ENCODE measurements at regions not wholly inside any gene's neighbourhood (a gene's known extent, or its start where the extent isn't known, plus 50 kb on each side); places are given as distances from the start of the nearest gene placed in this dataset.

DNA sequence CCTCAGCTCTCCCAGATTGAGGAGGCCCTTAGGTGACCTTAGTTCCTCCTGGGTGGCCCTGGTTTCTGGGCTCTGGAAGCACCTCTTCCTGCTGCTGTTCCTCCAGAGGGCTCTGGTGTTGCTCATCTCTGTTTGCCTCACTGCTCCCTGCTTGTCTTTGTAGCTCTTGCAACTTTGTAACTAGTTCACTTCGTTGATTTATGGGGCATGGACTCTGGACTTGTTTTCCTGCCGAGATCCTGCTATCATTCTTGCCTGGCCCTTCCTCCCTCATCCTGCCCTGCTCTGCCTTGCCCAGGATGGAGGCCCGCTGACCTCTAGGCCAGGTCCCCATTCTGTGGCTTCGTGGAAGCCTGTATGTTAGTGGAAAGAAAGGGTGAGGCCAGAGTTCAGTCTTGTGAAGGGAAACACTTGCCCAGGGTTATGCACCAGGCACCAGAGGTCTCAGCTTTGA lies 169.3 kb downstream of the MACROH2A1 start (continued):
- TF ChIP-seq, protein P1, sequence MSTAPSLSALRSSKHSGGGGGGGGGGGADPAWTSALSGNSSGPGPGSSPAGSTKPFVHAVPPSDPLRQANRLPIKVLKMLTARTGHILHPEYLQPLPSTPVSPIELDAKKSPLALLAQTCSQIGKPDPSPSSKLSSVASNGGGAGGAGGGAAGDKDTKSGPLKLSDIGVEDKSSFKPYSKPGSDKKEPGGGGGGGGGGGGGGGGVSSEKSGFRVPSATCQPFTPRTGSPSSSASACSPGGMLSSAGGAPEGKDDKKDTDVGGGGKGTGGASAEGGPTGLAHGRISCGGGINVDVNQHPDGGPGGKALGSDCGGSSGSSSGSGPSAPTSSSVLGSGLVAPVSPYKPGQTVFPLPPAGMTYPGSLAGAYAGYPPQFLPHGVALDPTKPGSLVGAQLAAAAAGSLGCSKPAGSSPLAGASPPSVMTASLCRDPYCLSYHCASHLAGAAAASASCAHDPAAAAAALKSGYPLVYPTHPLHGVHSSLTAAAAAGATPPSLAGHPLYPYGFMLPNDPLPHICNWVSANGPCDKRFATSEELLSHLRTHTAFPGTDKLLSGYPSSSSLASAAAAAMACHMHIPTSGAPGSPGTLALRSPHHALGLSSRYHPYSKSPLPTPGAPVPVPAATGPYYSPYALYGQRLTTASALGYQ (CRISPR knock-in tag; IDR thresholded peaks at IDR 0.05) = no peak
- TF ChIP-seq SSRP1 (CRISPR knock-in tag; IDR thresholded peaks at IDR 0.05) = no peak
- TF ChIP-seq ZNF660 (CRISPR knock-in tag; IDR thresholded peaks at IDR 0.05; ENCODE audit: borderline replicate concordance, low read depth) = no peak
- TF ChIP-seq ZBTB1 (CRISPR knock-in tag; IDR thresholded peaks at IDR 0.05; ENCODE audit: borderline replicate concordance) = no peak
- no peak for TF ChIP-seq SOX13 (IDR thresholded peaks at IDR 0.05)
- TF ChIP-seq SOX13 (CRISPR knock-in tag; conservative IDR thresholded peaks at IDR 0.05 in 1 of 2, IDR thresholded peaks at IDR 0.05 in 1 of 2) = peak in 1 of 2 experiments; percentile 53; a peak in 1 of 4 replicates
- no peak for TF ChIP-seq NFE2L2 (IDR thresholded peaks at IDR 0.05; ENCODE audit: low read length)
- no peak for TF ChIP-seq MTA3 (CRISPR knock-in tag; IDR thresholded peaks at IDR 0.05)
- TF ChIP-seq, protein P2, sequence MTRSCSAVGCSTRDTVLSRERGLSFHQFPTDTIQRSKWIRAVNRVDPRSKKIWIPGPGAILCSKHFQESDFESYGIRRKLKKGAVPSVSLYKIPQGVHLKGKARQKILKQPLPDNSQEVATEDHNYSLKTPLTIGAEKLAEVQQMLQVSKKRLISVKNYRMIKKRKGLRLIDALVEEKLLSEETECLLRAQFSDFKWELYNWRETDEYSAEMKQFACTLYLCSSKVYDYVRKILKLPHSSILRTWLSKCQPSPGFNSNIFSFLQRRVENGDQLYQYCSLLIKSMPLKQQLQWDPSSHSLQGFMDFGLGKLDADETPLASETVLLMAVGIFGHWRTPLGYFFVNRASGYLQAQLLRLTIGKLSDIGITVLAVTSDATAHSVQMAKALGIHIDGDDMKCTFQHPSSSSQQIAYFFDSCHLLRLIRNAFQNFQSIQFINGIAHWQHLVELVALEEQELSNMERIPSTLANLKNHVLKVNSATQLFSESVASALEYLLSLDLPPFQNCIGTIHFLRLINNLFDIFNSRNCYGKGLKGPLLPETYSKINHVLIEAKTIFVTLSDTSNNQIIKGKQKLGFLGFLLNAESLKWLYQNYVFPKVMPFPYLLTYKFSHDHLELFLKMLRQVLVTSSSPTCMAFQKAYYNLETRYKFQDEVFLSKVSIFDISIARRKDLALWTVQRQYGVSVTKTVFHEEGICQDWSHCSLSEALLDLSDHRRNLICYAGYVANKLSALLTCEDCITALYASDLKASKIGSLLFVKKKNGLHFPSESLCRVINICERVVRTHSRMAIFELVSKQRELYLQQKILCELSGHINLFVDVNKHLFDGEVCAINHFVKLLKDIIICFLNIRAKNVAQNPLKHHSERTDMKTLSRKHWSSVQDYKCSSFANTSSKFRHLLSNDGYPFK (CRISPR knock-in tag; IDR thresholded peaks at IDR 0.05; ENCODE audit: borderline replicate concordance) = 0 out of 2 replicates have a peak, but pooled peaks have one; percentile 22
- no peak for TF ChIP-seq ZNF382 (CRISPR knock-in tag; IDR thresholded peaks at IDR 0.05; ENCODE audit: borderline replicate concordance)
- TF ChIP-seq TCF7 (IDR thresholded peaks at IDR 0.05; ENCODE audit: low read depth) = no peak
- no peak for TF ChIP-seq REST (IDR thresholded peaks at IDR 0.05; ENCODE audit: borderline replicate concordance in 1 of 2, low read depth in 1 of 2, low read length in 2 of 2)
- peak; percentile 25; the same call in 1 of the 2 replicates for TF ChIP-seq RCOR2 (CRISPR knock-in tag; IDR thresholded peaks at IDR 0.05)
- no peak for TF ChIP-seq ZFP36 (IDR thresholded peaks at IDR 0.05; ENCODE audit: borderline replicate concordance, low read depth, low read length, partially characterized antibody)
- TF ChIP-seq SIN3A (IDR thresholded peaks at IDR 0.05; ENCODE audit: borderline replicate concordance, low read depth, low read length) = no peak
- TF ChIP-seq ARHGAP35 (CRISPR knock-in tag; IDR thresholded peaks at IDR 0.05; ENCODE audit: borderline replicate concordance) = no peak
- no peak for TF ChIP-seq ZNF674 (CRISPR knock-in tag; IDR thresholded peaks at IDR 0.05; ENCODE audit: low read depth)
- TF ChIP-seq SETDB1 (CRISPR knock-in tag; IDR thresholded peaks at IDR 0.05; ENCODE audit: borderline replicate concordance) = no peak
- TF ChIP-seq ATRX (CRISPR knock-in tag; IDR thresholded peaks at IDR 0.05; ENCODE audit: borderline replicate concordance) = no peak
- no peak for TF ChIP-seq ZNF546 (CRISPR knock-in tag; conservative IDR thresholded peaks at IDR 0.05)
- no peak for TF ChIP-seq ZNF253 (CRISPR knock-in tag; IDR thresholded peaks at IDR 0.05; ENCODE audit: borderline replicate concordance)
- TF ChIP-seq TBX3 (IDR thresholded peaks at IDR 0.05; ENCODE audit: borderline replicate concordance) = no peak
- TF ChIP-seq HNF4A (CRISPR knock-in tag; IDR thresholded peaks at IDR 0.05) = peak; percentile 95

All from HepG2 (cell line).